Peyer's patch (tissue), 4 donors: ENCODE measurements at regions not wholly inside any gene's neighbourhood (a gene's known extent, or its start where the extent isn't known, plus 50 kb on each side); places are given as distances from the start of the nearest gene placed in this dataset.

Experiments used
- DNase-seq, 3 donors: peaks; one replicate each; pipeline ENCODE4 v3.0.0-alpha.2; 2017 to 2019
- H3K27ac ChIP-seq, 4 donors: fragments of 200-600 bp; sonication (generic); one replicate each; pipeline ENCODE4 v1.5.1; 2016 to 2019
- H3K27me3 ChIP-seq, 2 donors: fragments of 200-600 bp; sonication (generic); one replicate each; pipeline ENCODE4 v1.5.1; 2019
- H3K36me3 ChIP-seq, 3 donors: fragments of 200-600 bp; sonication (generic); one replicate each; pipeline ENCODE4 v1.5.1; 2016 to 2019
- H3K4me1 ChIP-seq, 4 donors: fragments of 200-600 bp; sonication (generic); one replicate each; pipeline ENCODE4 v1.5.1; 2016 to 2019
- H3K4me3 ChIP-seq, 4 donors: fragments of 200-600 bp; sonication (generic); 1 replicate in 3 of 4; 2 replicates in 1 of 4; pipeline ENCODE4 v1.5.1; 2016 to 2019; ENCODE audit warnings: mild to moderate bottlenecking in 1 of 4
- H3K9me3 ChIP-seq, 4 donors: fragments of 200-600 bp; sonication (generic); one replicate each; pipeline ENCODE4 v1.5.1; 2016 to 2019; ENCODE audit warnings: mild to moderate bottlenecking in 1 of 4
- POLR2A ChIP-seq, 2 donors: fragments of 450-650 bp; IDR thresholded peaks; one replicate each; pipeline ENCODE4 v1.5.1; 2017; ENCODE audit warnings: antibody characterized with exemption in 2 of 2, mild to moderate bottlenecking in 2 of 2, moderate library complexity in 2 of 2
- TF ChIP-seq, protein P1 (sequence below), 6 experiments: fragments of 450-650 bp in 4 of 6; fragments of 200-600 bp in 2 of 6; sonication (generic) in 1 of 6; IDR thresholded peaks; one replicate each; pipeline ENCODE4 v1.5.1; 2017 to 2019; ENCODE audit warnings: antibody characterized with exemption in 6 of 6, mild to moderate bottlenecking in 3 of 6, moderate library complexity in 1 of 6

DNA sequence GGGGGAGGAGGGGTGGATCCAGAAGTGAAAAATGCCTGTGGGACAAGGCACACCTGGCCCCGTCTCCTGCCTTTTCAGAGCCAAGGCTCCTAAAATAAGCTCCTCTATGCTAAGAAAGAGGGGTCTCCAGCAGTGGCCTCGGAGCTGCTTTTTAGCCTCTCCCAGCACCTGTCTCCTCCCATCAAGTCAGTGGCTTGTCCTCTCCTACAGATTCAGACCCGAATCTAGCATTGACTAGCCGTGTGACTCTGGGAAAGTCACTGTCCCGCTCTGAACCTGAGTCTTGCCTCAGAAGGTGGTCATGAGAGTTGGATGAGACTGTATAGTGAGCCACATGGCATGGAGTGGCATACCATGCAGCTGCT, 90.8 kb upstream of the THY1 start:
- Histone ChIP-seq H3K9me3 (no peaks in the 10 kb centered on the region), H3K27ac (no peak overlapping the region), H3K36me3 (no peaks in the 10 kb centered on the region), H3K4me1 (no peaks in the 10 kb centered on the region), H3K27me3 (no peaks in the 10 kb centered on the region), H3K4me3 (no peak overlapping the region)
- TF ChIP-seq, protein P1, sequence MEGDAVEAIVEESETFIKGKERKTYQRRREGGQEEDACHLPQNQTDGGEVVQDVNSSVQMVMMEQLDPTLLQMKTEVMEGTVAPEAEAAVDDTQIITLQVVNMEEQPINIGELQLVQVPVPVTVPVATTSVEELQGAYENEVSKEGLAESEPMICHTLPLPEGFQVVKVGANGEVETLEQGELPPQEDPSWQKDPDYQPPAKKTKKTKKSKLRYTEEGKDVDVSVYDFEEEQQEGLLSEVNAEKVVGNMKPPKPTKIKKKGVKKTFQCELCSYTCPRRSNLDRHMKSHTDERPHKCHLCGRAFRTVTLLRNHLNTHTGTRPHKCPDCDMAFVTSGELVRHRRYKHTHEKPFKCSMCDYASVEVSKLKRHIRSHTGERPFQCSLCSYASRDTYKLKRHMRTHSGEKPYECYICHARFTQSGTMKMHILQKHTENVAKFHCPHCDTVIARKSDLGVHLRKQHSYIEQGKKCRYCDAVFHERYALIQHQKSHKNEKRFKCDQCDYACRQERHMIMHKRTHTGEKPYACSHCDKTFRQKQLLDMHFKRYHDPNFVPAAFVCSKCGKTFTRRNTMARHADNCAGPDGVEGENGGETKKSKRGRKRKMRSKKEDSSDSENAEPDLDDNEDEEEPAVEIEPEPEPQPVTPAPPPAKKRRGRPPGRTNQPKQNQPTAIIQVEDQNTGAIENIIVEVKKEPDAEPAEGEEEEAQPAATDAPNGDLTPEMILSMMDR (IDR thresholded peaks at IDR 0.05), result no peak
- no peak for TF ChIP-seq POLR2A (IDR thresholded peaks at IDR 0.05)
- no peak for DNase-seq

DNA sequence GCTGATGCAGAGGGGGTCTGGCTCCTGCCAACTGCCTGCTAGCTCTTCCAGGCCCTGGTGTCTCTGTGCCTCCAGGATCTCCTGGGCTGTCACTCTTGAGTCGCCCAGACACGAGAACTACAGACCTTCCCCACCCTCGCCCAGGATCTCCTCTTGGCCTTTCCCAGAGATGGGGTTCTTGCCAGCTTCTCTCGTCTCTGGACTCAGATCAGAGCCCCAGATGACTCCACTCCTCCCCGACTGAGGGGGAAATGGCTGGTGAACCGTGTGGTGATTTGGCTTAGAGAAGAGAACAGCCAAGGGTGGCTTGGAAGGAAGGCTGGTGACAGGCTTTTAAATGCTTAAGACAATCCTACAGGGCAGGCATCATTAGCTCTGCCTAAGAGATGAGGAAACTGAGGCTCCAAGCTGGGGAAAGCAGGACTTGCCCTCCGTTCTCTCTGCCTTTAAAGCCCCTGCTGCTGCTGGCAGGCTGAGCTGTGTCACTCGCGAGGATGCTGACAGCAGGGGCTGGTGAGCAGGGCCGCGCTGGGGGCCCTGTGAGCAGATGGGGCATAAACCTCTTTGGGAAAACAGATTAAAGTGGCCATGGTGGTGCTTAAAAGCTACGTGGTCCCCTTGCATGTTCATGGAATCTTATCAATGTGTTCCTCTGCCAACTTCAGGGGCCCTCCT, 90.3 kb upstream of the THY1 start:
- Histone ChIP-seq H3K36me3 (no peaks in the 10 kb centered on the region), H3K27me3 (no peaks in the 10 kb centered on the region), H3K9me3 (no peaks in the 10 kb centered on the region), H3K4me1 (no peaks in the 10 kb centered on the region), H3K4me3 (no peak overlapping the region), H3K27ac (no peak overlapping the region)
- no peak for DNase-seq
- TF ChIP-seq, protein P1 (IDR thresholded peaks at IDR 0.05), result no peak
- TF ChIP-seq POLR2A (IDR thresholded peaks at IDR 0.05), result no peak

DNA sequence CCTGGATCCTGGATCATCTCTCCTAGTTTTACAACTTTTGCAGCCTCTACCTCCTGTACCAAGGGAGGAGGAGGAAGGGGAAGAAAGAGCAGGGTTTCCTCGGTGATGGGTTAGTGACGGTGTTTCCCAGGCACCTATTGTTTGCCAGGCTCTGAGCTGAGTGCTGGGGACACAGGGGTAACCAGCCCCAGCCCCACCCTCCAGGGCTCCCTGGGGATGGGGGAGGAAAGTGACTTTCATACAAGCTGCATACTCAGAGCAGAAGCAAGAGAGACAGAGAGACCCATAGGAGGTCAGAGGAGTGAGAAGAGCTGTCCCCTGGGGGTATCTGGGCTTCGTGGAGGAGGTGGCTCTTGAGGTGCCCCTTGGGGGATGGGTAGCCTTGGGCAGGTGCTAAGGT, 89.4 kb upstream of the THY1 start:
- Histone ChIP-seq H3K36me3 (no peaks in the 10 kb centered on the region), H3K9me3 (no peaks in the 10 kb centered on the region), H3K4me3 (no peak overlapping the region), H3K27me3 (no peaks in the 10 kb centered on the region), H3K27ac (no peak overlapping the region), H3K4me1 (no peaks in the 10 kb centered on the region)
- TF ChIP-seq POLR2A (IDR thresholded peaks at IDR 0.05), result no peak
- TF ChIP-seq, protein P1 (IDR thresholded peaks at IDR 0.05), result no peak
- no peak for DNase-seq

DNA sequence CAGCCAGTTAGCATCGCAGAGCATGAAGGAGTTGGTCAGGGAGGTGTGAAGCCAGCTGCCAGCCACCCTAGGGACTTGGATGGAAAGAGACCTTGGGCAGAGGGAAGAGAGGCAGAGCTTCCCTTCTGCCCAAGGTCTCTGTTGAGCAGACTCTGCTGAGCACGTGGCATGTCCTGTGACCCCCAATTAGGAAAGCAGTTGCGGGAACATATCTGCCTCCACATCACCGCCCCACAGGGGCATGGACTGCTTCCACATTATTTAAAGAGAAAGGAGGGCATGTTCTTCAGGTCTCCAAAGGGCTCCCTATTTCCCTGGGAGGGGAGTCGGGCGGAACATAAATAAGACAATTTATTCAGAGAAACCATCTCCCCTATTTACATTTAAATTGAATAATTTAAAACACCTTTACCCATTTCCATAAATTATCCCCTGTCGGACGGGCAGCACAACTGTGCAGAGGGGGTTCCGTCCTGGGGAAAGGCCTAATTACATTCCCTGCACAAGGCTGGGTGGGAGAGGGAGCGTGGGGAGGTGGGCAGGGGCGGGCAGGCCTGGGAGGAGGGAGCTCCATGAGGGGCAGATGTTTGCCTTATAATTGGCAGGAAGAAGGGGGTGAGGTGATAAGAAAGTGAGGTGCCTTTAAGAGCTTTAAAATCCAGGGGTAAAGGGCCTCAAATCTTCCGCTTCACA, 88.8 kb upstream of the THY1 start:
- no peaks in the 10 kb centered on the region for H3K4me1 ChIP-seq
- H3K27me3 ChIP-seq, result no peaks in the 10 kb centered on the region
- H3K36me3 ChIP-seq, result no peaks in the 10 kb centered on the region
- H3K9me3 ChIP-seq, result no peaks in the 10 kb centered on the region
- TF ChIP-seq, protein P1 (IDR thresholded peaks at IDR 0.05), result no peak
- TF ChIP-seq POLR2A (IDR thresholded peaks at IDR 0.05), result no peak
- DNase-seq, result no peak
- no peak overlapping the region for H3K4me3 ChIP-seq
- no peak overlapping the region for H3K27ac ChIP-seq

DNA sequence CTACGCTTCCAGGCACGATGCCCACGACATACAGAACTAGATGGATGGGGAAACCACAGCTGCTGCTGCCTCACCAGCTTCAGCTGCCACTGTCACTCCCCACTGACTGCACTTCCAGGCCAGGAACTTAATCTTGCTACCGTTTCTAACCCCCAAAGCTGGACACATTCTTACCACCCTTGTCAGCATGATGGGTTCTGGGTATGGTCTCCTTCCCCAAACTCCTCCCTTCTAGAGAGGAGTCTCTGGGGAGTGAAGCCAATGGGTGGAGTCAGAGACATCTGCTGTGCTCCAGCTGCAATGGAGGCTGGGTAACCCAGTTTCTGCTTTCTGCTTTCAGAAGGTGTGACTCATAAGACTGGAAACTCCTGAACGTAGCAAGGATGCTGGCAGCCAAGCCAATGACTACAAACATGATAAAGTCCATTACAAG, 87.0 kb upstream of the THY1 start:
- Histone ChIP-seq H3K27ac (no peak overlapping the region), H3K27me3 (no peaks in the 10 kb centered on the region), H3K36me3 (no peaks in the 10 kb centered on the region), H3K9me3 (no peaks in the 10 kb centered on the region), H3K4me1 (no peaks in the 10 kb centered on the region), H3K4me3 (no peak overlapping the region)
- TF ChIP-seq, protein P1 (IDR thresholded peaks at IDR 0.05), result no peak
- TF ChIP-seq POLR2A (IDR thresholded peaks at IDR 0.05), result no peak
- no peak for DNase-seq
